Non-pigmented ciliary epithelial cell (primary cell): ENCODE measurements at regions not wholly inside any gene's neighbourhood (a gene's known extent, or its start where the extent isn't known, plus 50 kb on each side); places are given as distances from the start of the nearest gene placed in this dataset.
A peak's percentile ranks its signal among the peaks of the same experiment; 100 is the strongest.
"Not testable (repeated sequence)": the region's sequence is repeated elsewhere in the genome, so short reads cannot be mapped to it uniquely, and the experiment has no call there.

Source experiments
- DNase-seq: peaks from one replicate; pipeline ENCODE4 v3.0.0-alpha.2; 2010; ENCODE audit warnings: low read depth

DNA sequence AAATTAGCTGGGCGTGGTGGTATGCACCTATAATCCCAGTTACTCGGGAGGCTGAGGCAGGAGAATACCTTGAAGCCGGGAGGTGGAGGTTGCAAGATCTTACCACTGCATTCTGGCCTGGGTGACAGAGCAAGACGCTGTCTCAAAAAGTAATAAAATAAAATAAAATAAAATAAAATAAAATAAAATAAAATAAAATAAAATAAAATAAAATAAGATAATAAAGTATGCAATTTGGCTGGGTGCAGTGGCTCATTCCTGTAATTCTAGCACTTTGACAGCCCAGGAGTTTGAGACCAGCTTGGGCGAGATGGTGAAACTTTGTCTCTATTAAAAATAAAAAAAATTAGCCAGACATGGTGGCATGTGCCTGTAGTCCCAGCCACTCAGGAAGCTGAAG is 85.6 kb upstream of the XPO1 start:
- DNase-seq = no peak

DNA sequence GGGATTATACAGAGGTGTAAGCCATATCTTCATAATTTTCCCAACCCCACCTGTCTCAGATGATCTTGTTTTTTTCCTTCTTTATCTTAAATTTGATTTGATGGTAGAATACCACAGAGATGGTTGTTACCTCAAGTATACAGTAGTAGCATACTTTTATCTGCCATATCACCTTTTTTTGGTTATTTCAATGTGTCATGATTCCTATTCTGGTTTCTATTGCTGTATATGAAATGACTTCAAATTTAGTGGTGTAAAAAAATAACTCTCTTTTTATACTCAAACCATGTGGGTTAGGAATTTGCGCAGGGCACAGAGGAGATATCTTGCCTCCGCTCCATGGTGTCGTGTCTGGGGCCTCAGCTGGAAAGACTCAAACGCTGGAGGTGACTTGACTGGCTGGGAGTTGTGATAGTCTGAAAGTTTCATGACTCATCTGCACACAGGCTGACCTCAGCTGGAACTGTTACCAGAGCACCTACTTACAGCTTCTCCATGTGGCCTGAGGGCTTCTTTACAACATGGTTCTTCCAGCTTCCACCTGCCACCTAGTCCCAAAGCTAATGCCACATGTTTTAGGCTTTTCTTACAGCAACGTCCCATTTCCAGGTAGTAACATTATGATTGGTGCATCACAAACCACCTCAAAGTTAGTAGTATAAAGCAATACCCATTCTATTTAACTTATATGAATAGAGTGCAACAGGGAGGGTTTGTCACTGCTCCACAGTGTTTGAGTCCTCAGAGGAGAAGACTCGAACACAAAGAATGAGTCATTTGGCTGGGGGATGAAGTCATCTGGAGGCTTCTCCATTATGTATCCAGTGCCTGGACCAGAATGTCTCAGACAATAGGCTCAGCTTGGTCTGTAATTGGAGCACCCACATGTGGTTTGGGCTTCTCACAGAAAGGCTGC is 82.3 kb upstream of the XPO1 start:
- DNase-seq = peak; percentile 80

DNA sequence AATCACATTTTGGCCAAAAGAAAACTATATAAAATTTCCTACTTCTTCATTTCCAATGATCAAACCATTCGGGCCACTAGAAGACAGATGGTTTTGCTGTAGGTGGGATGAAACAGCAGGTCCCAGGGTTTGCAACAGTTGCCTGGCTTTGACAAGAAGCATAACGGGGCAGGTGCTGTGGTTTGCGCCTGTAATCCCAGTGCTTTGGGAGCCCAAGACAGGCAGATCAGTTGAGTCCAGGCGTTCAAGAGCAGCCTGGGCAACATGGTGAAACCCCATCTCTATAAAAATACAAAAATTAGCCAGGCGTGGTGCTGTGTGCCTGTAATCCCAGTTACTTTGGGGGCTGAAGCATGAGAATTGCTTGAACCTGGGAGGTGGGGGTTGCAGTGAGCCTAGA is 81.4 kb upstream of the XPO1 start:
- no peak for DNase-seq

GRCh38 chr2:61617610-61618009 is 79.5 kb upstream of the XPO1 start:
- no peak for DNase-seq

DNA sequence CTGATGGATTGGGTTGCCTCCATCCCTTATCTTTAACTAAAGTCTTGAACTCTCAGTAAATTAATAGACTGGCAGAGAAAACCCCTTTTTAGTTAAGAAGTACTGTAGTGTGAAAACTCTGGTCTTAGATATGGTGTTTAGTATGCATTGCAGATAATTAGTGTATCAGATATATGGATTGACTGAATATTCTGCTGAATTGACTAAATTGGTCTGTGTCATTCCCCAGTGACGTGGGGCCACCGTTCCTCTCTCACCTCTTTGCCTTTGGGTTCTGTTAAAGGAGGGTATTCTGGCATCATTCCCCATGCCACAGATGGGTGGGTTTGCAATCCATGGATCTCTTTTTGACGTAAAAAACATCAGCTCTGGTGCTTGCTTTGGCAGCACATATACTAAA is 67.1 kb upstream of the XPO1 start:
- DNase-seq = no peak

- DNase-seq = no peak
Observed at GRCh38 chr2:61604433-61604832, 66.3 kb upstream of the XPO1 start.

DNA sequence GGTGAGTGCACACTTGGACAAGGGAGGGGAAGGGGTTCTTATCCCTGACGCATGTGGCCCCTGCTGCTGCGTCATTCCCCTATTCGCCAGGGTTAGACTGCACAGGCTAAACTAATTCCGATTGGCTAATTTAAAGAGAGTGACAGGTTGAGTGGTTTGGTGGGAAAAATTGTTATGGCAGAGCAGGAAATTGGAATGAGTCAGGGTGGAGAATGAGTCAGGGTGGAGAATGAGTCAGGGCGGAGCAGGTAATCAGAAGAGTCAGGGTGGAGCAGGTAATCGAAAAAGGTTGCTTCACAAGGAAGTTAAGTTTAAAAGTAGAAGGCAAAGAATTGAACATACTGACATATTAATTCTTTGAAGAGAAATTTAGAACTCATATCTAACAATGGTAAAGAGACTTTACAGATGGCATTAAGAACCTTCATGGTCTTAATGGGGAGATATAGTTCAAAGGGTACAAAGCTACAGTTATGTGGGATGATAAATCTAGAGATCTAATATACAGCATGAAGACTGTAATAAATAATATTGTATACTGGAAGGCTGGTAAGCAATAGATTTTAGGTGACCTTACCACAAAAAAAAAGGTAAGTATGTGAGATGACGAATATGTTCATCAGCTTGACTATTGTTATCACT is 60.5 kb upstream of the XPO1 start:
- not testable (repeated sequence) for DNase-seq

GRCh38 chr2:61597300-61598289 is 59.4 kb upstream of the XPO1 start:
- DNase-seq = no peak

- not testable (repeated sequence) for DNase-seq
Observed at GRCh38 chr2:61594201-61594600, 56.0 kb upstream of the XPO1 start.

GRCh38 chr2:61593648-61594047 is 55.5 kb upstream of the XPO1 start:
- not testable (repeated sequence) for DNase-seq

DNA sequence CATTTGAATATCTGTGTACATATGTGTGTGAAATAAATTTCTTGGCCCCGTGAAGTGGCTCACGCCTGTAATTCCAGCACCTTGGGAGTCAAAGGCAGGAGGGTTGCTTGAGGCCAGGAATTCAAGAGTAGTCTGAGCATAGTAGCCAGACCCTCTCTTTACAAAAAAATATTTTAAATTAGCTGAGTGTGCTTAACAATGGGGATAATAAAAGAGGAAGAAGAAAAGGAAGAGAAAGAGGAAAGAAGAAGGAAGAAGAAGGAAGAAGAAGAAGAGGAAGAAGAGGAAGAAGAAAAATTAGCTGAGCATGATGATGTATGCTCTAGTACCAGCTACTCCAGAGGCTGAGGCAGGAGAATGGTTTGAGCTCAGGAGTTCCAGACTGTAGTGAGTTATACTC is 52.1 kb upstream of the XPO1 start:
- no peak for DNase-seq

DNA sequence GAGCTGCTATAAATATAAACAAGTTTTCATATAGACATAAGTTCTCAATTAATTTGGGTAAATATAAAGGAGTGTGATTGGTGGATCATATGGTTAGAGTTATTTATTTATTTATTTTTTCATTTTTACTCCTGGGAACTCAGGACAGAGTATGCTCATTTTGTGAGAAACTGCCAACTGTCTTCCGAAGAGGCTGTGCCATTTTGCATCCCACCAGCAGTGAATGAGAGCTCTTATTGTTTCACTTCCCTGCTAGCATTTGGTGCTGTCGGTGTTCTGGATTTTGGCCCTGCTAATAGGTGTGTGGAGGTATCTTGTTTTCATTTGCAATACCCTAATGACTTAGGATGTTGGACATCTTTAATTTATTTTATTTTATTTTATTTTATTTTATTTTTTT is 50.4 kb upstream of the XPO1 start:
- no peak for DNase-seq
